ENCODE measurements at regions not wholly inside any gene's neighbourhood (a gene's known extent, or its start where the extent isn't known, plus 50 kb on each side); places are given as distances from the start of the nearest gene placed in this dataset.
"Not testable (repeated sequence)": the region's sequence is repeated elsewhere in the genome, so short reads cannot be mapped to it uniquely, and the experiment has no call there.

- DNase-seq (ENCODE audit: low read depth in 2 of 2), result no peak
Measured at GRCh38 chr6:134669485-134669884, 280.4 kb downstream of the ALDH8A1 start.

- no peak for DNase-seq (ENCODE audit: low read depth in 2 of 2)
Measured at GRCh38 chr6:134667111-134667510, 282.8 kb downstream of the ALDH8A1 start.

GRCh38 chr6:134666125-134666524 lies 283.8 kb downstream of the ALDH8A1 start:
- DNase-seq (ENCODE audit: low read depth in 2 of 2), result no peak

- no peak for DNase-seq (ENCODE audit: low read depth in 2 of 2)
Measured at GRCh38 chr6:134665029-134665723, 284.7 kb downstream of the ALDH8A1 start.

- DNase-seq (ENCODE audit: low read depth in 2 of 2), result no peak
Measured at GRCh38 chr6:134663800-134664535, 285.9 kb downstream of the ALDH8A1 start.

GRCh38 chr6:134663356-134663755 lies 286.5 kb downstream of the ALDH8A1 start:
- no peak for DNase-seq (ENCODE audit: low read depth in 2 of 2)

GRCh38 chr6:134662077-134662700 lies 287.7 kb downstream of the ALDH8A1 start:
- no peak for DNase-seq (ENCODE audit: low read depth in 2 of 2)

- DNase-seq (ENCODE audit: low read depth in 2 of 2), result not testable (repeated sequence)
Measured at GRCh38 chr6:134659885-134660284, 290.0 kb downstream of the ALDH8A1 start.

GRCh38 chr6:134658596-134658995 lies 291.3 kb downstream of the ALDH8A1 start:
- DNase-seq (ENCODE audit: low read depth in 2 of 2), result no peak

GRCh38 chr6:134657751-134658527 lies 292.0 kb downstream of the ALDH8A1 start:
- DNase-seq (ENCODE audit: low read depth in 2 of 2), result no peak

- DNase-seq (ENCODE audit: low read depth in 2 of 2), result no peak
Measured at GRCh38 chr6:134657343-134657742, 292.6 kb downstream of the ALDH8A1 start.

GRCh38 chr6:134654751-134655150 lies 295.1 kb downstream of the ALDH8A1 start:
- DNase-seq (ENCODE audit: low read depth in 2 of 2), result no peak

GRCh38 chr6:134651519-134651918 lies 298.4 kb downstream of the ALDH8A1 start:
- no peak for DNase-seq (ENCODE audit: low read depth in 2 of 2)

GRCh38 chr6:134647861-134648260 lies 302.0 kb downstream of the ALDH8A1 start:
- no peak for DNase-seq (ENCODE audit: low read depth in 2 of 2)

- DNase-seq (ENCODE audit: low read depth in 2 of 2), result no peak
Measured at GRCh38 chr6:134642819-134643218, 307.1 kb downstream of the ALDH8A1 start.

GRCh38 chr6:134642279-134642678 lies 307.6 kb downstream of the ALDH8A1 start:
- DNase-seq (ENCODE audit: low read depth in 2 of 2), result no peak

- peak; percentile 59 to 78 for DNase-seq (ENCODE audit: low read depth in 2 of 2)
Measured at GRCh38 chr6:134640975-134641429, 308.9 kb downstream of the ALDH8A1 start.

GRCh38 chr6:134640229-134640628 lies 309.7 kb downstream of the ALDH8A1 start:
- no peak for DNase-seq (ENCODE audit: low read depth in 2 of 2)

- no peak for DNase-seq (ENCODE audit: low read depth in 2 of 2)
Measured at GRCh38 chr6:134637847-134638437, 312.0 kb downstream of the ALDH8A1 start.

- no peak for DNase-seq (ENCODE audit: low read depth in 2 of 2)
Measured at GRCh38 chr6:134637282-134637681, 312.6 kb downstream of the ALDH8A1 start.

- peak in 1 of 2 donors; percentile 11 for DNase-seq (ENCODE audit: low read depth in 2 of 2)
Measured at GRCh38 chr6:134636186-134636799, 313.6 kb downstream of the ALDH8A1 start.

Measured in stimulated activated CD8-positive, alpha-beta memory T cell treated with anti-CD3 and anti-CD28 coated beads, Interleukin-7, amount 100 ng/mL, for 4 hours (primary cell).